ENCODE measurements at regions not wholly inside any gene's neighbourhood (a gene's known extent, or its start where the extent isn't known, plus 50 kb on each side); places are given as distances from the start of the nearest gene placed in this dataset.

GRCh38 chr13:87792878-87793277, 121.7 kb downstream of the SLITRK5 start:
- TF ChIP-seq CTCF (IDR thresholded peaks at IDR 0.05), result no peak
- TF ChIP-seq POLR2AphosphoS5 (IDR thresholded peaks at IDR 0.05), result no peak
- no peak for TF ChIP-seq POLR2A (IDR thresholded peaks at IDR 0.05)
